GM10266 (cell line): ENCODE measurements at regions not wholly inside any gene's neighbourhood (a gene's known extent, or its start where the extent isn't known, plus 50 kb on each side); places are given as distances from the start of the nearest gene placed in this dataset.

Experiments
- DNase-seq: peaks from one replicate; pipeline ENCODE4 v3.0.0; 2012; ENCODE audit errors: extremely low spot score
- TF ChIP-seq, protein P1 (sequence below): IDR thresholded peaks from 2 replicates; pipeline ENCODE4 v1.5.1; 2012; ENCODE audit warnings: mild to moderate bottlenecking, low read depth; ENCODE audit not compliant: control insufficient read depth, insufficient read depth; ENCODE audit errors: missing control alignments

DNA sequence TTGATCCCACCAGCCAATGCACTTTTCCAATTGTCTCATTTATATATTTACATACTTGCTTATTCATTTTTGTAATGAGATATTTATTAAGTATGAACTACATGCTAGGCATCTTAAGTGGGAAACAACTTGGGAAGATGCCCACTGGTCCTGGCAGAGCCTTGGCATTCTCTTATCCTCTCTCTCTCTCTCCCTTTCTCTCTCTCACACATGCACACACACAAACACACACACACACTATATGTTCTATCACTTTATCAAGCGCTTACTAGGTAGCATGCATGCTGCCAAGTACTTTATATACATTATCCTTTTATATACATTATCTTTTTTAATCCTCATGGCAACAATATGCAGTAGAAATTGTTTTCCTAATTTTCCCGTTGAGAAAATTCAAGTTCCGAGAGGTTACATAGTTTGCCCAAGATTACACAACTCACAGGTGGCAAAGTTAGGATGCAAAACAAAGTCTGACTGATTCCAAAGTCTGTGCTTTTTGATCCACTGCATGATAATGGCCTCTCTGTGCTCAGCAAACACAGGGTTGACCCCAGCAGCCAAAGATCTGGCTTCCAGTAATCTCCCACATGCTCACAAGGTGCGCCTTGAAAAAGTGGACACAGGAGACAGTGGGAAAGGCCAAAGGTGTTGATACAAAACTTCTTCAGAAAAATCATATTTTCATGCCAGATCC, 173.1 kb upstream of the KLF3 start:
- no peak for DNase-seq
- TF ChIP-seq, protein P1, sequence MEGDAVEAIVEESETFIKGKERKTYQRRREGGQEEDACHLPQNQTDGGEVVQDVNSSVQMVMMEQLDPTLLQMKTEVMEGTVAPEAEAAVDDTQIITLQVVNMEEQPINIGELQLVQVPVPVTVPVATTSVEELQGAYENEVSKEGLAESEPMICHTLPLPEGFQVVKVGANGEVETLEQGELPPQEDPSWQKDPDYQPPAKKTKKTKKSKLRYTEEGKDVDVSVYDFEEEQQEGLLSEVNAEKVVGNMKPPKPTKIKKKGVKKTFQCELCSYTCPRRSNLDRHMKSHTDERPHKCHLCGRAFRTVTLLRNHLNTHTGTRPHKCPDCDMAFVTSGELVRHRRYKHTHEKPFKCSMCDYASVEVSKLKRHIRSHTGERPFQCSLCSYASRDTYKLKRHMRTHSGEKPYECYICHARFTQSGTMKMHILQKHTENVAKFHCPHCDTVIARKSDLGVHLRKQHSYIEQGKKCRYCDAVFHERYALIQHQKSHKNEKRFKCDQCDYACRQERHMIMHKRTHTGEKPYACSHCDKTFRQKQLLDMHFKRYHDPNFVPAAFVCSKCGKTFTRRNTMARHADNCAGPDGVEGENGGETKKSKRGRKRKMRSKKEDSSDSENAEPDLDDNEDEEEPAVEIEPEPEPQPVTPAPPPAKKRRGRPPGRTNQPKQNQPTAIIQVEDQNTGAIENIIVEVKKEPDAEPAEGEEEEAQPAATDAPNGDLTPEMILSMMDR: no peak

DNA sequence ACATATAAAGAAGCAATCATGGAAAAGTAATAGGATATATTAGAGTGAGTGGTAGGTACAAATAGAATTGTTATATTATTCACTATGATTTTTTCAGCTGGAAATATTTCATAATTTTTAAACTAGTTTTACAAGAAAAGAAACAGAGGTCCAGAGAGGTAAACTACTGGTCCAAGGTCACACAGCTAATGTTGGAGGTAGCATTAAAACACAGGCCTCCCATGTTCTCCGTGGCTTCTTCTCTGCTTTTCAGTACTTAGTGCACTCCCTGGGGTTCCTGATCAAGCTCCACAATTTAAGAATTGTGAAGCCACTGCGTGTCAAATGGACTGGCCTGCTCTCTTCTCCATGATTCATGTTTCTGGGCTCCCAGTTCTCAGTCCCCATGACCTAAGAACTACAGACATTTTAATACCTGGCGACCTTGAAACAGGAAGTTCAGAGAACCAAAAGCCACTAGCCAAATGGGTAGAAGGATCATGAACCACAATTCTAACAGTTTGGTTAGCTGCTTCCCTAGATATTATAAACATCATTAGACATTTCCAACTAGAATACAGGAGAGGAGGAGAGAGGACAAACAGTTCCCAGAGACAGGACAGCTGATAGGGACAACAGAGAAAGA, 172.0 kb upstream of the KLF3 start:
- DNase-seq: no peak
- TF ChIP-seq, protein P1: no peak

DNA sequence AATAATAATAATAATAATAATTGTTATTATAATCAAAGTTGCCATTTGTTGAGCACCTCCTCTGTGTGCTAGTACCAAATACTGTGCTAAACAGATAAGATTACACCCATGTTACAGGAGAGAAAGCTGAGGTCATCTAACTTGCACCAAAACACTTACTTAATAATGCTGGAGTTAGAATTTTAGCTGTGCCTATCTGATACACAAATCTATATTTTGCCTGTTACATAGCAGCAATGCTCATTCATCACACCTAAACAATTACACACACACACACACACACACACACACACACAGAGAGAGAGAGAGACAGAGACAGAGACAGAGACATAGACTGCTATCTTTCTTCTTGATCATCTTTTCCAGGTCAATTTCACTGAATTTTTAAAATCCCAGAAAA, 170.9 kb upstream of the KLF3 start:
- no peak for DNase-seq
- TF ChIP-seq, protein P1: no peak

DNA sequence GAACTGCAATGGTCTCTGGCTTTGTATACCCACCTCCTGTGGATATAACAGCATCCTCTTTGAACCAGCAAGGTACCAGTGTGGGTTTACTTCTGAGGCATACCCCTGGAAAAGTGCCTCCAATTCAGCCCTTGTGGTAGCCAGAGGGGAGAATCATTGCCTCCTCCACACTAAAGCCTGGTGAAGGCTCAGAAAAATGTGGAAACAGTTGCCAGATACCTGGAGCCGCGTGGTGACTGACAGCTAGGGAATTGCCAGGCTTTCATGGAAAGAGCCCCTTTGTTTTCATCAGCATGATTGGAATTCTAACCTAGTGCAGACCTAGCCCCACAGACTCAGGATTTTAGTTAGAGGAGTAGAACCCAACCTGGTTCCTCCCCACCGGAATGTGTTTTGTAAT, 168.6 kb upstream of the KLF3 start:
- no peak for DNase-seq
- TF ChIP-seq, protein P1: no peak

DNA sequence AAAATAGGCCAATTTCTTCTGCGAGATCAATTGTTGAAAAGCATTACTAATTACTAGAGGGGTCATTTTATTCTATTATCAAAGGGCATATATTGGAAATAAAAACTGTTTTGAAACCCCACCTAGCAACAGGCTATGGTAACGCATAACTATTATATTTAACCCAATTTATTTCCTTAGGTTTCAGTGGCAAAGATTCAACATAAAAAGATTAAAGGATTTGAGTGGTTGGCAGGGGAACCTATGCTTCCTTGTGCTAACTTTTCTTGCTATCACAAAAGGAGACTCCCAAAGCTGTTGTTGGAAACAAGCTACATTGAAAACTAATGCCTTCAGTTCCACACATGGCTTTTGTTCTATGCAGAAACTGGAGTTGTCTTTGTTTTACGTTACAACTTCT, 166.9 kb upstream of the KLF3 start:
- DNase-seq: no peak
- TF ChIP-seq, protein P1: no peak

DNA sequence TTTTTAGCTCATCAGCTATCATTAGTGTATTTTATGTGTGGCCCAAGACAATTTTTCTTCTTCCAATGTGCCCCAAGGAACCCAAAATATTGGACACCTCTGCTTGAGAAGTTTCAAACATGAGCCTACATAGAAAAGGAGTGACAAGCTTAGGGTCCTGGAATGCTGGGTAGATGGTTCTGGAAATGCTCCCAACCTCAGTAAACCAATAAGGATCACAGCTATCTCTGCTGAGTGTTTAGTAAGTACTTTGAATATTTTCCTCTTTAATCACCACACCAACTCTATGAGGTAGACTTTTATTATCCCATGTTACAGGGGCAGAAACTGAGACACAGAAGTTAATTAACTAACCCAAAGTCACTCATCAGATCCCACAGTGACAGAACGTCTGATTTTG, 164.9 kb upstream of the KLF3 start:
- TF ChIP-seq, protein P1: no peak
- DNase-seq: no peak

DNA sequence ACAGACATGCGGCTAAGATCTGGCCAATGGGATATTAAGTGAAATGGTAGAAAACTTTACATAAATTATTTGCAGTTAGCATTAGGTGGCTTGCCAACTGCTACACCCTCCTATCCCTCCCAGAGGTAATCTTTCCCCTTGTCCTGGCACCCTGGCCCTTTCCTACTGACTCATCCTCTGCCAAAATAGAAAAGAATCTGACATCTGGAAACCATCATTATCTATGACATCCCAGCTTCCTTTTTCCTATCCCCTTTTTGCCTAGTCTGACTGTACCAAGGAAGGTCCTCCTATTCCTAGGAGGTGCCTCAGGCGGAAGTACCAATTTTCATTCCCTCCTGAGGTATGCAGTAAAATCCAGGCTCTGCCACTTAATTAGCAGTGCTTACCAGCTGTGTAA, 163.6 kb upstream of the KLF3 start:
- DNase-seq: no peak
- TF ChIP-seq, protein P1: no peak
